HG02763 (cell line): ENCODE measurements at regions not wholly inside any gene's neighbourhood (a gene's known extent, or its start where the extent isn't known, plus 50 kb on each side); places are given as distances from the start of the nearest gene placed in this dataset.
"Not testable (repeated sequence)": the region's sequence is repeated elsewhere in the genome, so short reads cannot be mapped to it uniquely, and the experiment has no call there.

Experiments
- ATAC-seq: cut with Tn5 transposase; IDR thresholded peaks from one replicate; pipeline ENCODE4 v1.9.1; 2021; ENCODE audit warnings: mild to moderate bottlenecking, moderate library complexity; ENCODE audit not compliant: unreplicated experiment

- ATAC-seq, result no peak
Observed at GRCh38 chr1:118828038-118828437, 160.1 kb downstream of the TBX15 start.

GRCh38 chr1:118827636-118828035 is 160.5 kb downstream of the TBX15 start:
- no peak for ATAC-seq

- no peak for ATAC-seq
Observed at GRCh38 chr1:118827207-118827606, 160.9 kb downstream of the TBX15 start.

- no peak for ATAC-seq
Observed at GRCh38 chr1:118826669-118827068, 161.5 kb downstream of the TBX15 start.

GRCh38 chr1:118825619-118826018 is 162.5 kb downstream of the TBX15 start:
- no peak for ATAC-seq

GRCh38 chr1:118821801-118822200 is 166.3 kb downstream of the TBX15 start:
- ATAC-seq, result no peak

GRCh38 chr1:118820864-118821263 is 167.3 kb downstream of the TBX15 start:
- ATAC-seq, result no peak

- ATAC-seq, result no peak
Observed at GRCh38 chr1:118815909-118816308, 172.2 kb downstream of the TBX15 start.

- no peak for ATAC-seq
Observed at GRCh38 chr1:118812555-118812954, 175.6 kb downstream of the TBX15 start.

GRCh38 chr1:118811156-118811555 is 177.0 kb downstream of the TBX15 start:
- no peak for ATAC-seq

- ATAC-seq, result no peak
Observed at GRCh38 chr1:118809586-118809985, 178.6 kb downstream of the TBX15 start.

- not testable (repeated sequence) for ATAC-seq
Observed at GRCh38 chr1:118803128-118803527, 185.0 kb downstream of the TBX15 start.

GRCh38 chr1:118791094-118791691 is 196.9 kb downstream of the TBX15 start:
- ATAC-seq, result no peak

- ATAC-seq, result no peak
Observed at GRCh38 chr1:118788463-118788862, 199.7 kb downstream of the TBX15 start.

GRCh38 chr1:118786454-118787155 is 201.5 kb downstream of the TBX15 start:
- no peak for ATAC-seq

- ATAC-seq, result no peak
Observed at GRCh38 chr1:118785246-118785645, 202.9 kb downstream of the TBX15 start.

- ATAC-seq, result no peak
Observed at GRCh38 chr1:118783095-118783758, 204.9 kb downstream of the TBX15 start.

GRCh38 chr1:118773656-118774055 is 214.5 kb downstream of the TBX15 start:
- no peak for ATAC-seq

GRCh38 chr1:118767971-118768370 is 220.2 kb downstream of the TBX15 start:
- ATAC-seq, result no peak

- no peak for ATAC-seq
Observed at GRCh38 chr1:118753976-118754375, 234.2 kb downstream of the TBX15 start.

- ATAC-seq, result no peak
Observed at GRCh38 chr1:118751166-118751565, 237.0 kb downstream of the TBX15 start.

GRCh38 chr1:118744420-118744819 is 243.7 kb downstream of the TBX15 start:
- ATAC-seq, result no peak
